SHP77 (cell line): ENCODE measurements at regions not wholly inside any gene's neighbourhood (a gene's known extent, or its start where the extent isn't known, plus 50 kb on each side); places are given as distances from the start of the nearest gene placed in this dataset.

Experiments
- DNase-seq, 2 experiments: peaks; one replicate each; lab custom pipeline; 2025; lab: John Stamatoyannopoulos, UW

DNA sequence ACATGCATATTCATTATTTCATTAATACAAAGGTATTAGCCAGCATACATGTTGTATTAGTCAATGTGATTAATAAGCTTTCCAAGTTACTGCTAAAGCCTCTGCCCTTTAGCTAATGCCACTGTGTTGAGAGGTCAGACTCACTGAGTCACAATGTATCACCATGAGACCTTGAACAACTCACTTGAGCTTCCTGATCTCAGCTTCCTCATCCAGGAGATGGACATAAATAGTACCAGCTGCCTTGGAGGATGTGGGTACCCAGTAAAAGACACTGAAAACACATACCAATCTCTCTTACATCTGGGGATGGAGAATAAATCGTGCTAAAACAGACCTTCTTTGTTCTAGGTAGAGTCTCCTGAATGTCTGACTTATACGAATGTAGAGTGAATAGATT is 224.6 kb downstream of the EPHA4 start:
- no peak for DNase-seq

DNA sequence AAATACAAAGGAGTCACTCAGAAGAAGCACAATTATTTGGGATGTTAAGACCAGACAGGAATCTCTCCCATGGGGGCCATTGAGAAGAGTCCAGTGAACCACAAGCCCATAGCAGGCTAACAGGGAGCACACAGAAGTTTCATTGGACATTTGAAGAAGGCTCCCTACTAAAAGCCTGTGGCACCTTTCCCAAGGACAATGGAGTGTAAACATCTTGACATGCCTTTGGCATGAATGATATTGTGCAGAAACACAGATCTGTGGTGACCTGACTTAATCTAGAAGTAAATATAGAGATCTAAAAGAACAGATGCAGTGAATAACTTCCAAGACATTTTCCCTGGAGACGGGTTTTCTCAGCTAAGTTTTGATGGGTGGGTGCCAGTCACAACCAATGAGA is 221.5 kb downstream of the EPHA4 start:
- DNase-seq = no peak

- DNase-seq = no peak
Observed at GRCh38 chr2:221353201-221353600, 218.9 kb downstream of the EPHA4 start.

- DNase-seq = no peak
Observed at GRCh38 chr2:221360312-221360711, 211.8 kb downstream of the EPHA4 start.

DNA sequence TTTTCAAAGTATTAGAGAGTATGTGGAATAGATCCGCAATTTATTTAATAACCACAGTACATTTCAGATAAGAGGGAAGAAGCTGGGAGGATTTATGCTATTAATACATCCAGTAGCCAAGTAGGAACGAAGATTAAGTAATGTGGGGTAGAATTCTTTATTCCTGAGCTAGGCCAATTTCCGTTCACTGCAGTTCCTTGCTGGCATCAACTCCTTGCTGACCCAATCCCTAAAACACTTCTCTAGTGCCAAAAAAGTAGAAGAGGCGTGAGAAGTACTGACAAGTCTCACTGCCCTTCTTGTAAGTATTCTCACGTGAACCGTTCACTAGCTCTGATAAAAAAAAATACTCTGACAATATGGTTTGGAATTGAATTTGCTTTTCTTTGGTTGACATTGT is 211.4 kb downstream of the EPHA4 start:
- no peak for DNase-seq

DNA sequence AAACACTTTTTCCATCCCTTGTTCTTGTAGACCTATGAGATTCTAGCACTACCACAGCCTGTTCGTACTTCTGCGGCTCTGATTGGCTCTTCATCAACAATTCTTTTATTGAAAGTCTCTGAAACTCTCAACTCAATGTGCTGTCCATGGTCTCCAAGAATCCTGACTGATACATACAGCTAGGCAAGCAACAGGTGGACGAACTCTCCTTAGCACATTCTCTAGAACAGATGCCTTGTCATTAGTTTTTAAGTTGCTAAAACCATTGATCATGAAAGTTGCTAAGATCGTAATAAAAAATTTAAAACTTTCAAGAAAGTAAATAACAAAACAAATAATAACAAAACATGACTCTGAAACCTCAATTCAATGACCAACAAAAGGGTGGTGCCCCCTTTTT is 210.5 kb downstream of the EPHA4 start:
- DNase-seq = no peak

DNA sequence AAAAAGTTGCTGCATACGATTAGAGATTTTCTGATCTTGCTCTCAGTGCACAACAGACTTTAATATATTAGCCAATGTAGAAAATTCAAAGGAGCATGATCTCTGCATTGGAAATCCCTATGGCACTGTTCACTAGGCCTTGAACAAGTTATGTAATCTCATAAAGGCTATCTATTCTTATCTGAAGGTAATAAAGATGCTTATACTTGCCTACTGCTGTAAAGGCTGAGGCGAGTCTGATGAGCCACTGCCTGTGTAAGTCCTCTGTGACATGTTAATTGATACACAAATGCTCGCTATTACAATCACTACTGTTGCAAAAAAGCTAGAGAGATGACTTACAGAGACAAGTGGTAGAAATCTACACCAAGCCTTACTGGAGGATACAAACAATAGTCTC is 207.4 kb downstream of the EPHA4 start:
- DNase-seq = no peak
